K562 (cell line): ENCODE measurements at regions not wholly inside any gene's neighbourhood (a gene's known extent, or its start where the extent isn't known, plus 50 kb on each side); places are given as distances from the start of the nearest gene placed in this dataset.

Source experiments
- ATAC-seq: fragments of 200-7000 bp; cut with Tn5 transposase; 3 replicates; pipeline ENCODE4 v1.9.1; 2020; ENCODE audit warnings: moderate library complexity
- BruUV-seq: library from RNA; stranded (reverse); fragments of 400-500 nt; replicated peaks from 2 replicates; lab custom pipeline; 2021; lab: Mats Ljungman, UMichigan
- CTCF ChIA-PET: fragments of 300-600 bp; formaldehyde crosslinking; extraction: SDS; loops from one replicate; lab custom pipeline; 2021; ENCODE audit warnings: low intra/inter-chr PET ratio; lab: Yijun Ruan, JAX
- POLR2A ChIA-PET: fragments of 300-600, 350-650 bp; sonication (Branson Sonifier 250); formaldehyde crosslinking; extraction: SDS; loops from one replicate; lab custom pipeline; 2021; ENCODE audit warnings: antibody characterized with exemption, inconsistent platforms; lab: Yijun Ruan, JAX
- DNase-seq, 4 experiments: peaks; one replicate each; pipeline versions ENCODE4 v3.0.0 to v3.0.0-alpha.2; 2011 to 2018; ENCODE audit warnings: low spot score in 3 of 4, mixed read lengths in 3 of 4; ENCODE audit errors: extremely low read depth in 1 of 4
- FAIRE-seq: peaks from 2 replicates; lab custom pipeline; 2011; peaks lifted over from hg19 to GRCh38; lab: Jason Lieb, UNC
- H2AFZ ChIP-seq: 2 replicates; pipeline ENCODE4 v1.6.0; 2011; ENCODE audit warnings: low read depth, low read length, control low read depth, inconsistent platforms
- H3K27ac ChIP-seq: fragments of 200-600 bp; 3 replicates; pipeline ENCODE4 v1.8.0; 2011; ENCODE audit warnings: low read depth, mild to moderate bottlenecking, control low read depth, inconsistent platforms, low read length, moderate library complexity, mixed read lengths; ENCODE audit errors: extremely low read depth
- H3K27me3 ChIP-seq, 2 experiments: fragments of 300-600 bp in 1 of 2; 2 replicates in 1 of 2; 3 replicates in 1 of 2; pipeline versions ENCODE4 v1.6.0 to v1.8.0; 2011; ENCODE audit warnings: inconsistent platforms in 2 of 2, low read length in 2 of 2, mild to moderate bottlenecking in 1 of 2, mixed read lengths in 1 of 2, moderate library complexity in 1 of 2; ENCODE audit not compliant: control insufficient read depth in 2 of 2, insufficient read depth in 2 of 2
- H3K36me3 ChIP-seq: fragments of 300-600 bp; 3 replicates; pipeline ENCODE4 v1.8.0; 2011; ENCODE audit warnings: mild to moderate bottlenecking, low read length, inconsistent platforms; ENCODE audit not compliant: control insufficient read depth, insufficient read depth
- H3K4me1 ChIP-seq, 2 experiments: fragments of 200-600 bp in 1 of 2; replicated peaks in 1 of 2; 2 replicates in 1 of 2; 3 replicates in 1 of 2; pipeline versions ENCODE4 v1.5.1 to v1.8.0; 2011; ENCODE audit warnings: inconsistent platforms in 2 of 2, low read length in 2 of 2, mild to moderate bottlenecking in 1 of 2, mixed read lengths in 1 of 2, moderate library complexity in 1 of 2; ENCODE audit not compliant: control insufficient read depth in 2 of 2, insufficient read depth in 2 of 2
- H3K4me2 ChIP-seq: 2 replicates; pipeline ENCODE4 v1.6.1; 2011; ENCODE audit warnings: low read length, control low read depth, inconsistent platforms, mixed read lengths; ENCODE audit not compliant: insufficient read depth
- H3K4me3 ChIP-seq: fragments of 200-600 bp; sonication (generic), shearing (Covaris generic); 2 replicates; pipeline ENCODE4 v1.5.1; 2016; ENCODE audit warnings: control low read depth, inconsistent platforms
- H3K79me2 ChIP-seq: fragments of 200-600 bp; 3 replicates; pipeline ENCODE4 v1.8.0; 2011; ENCODE audit warnings: low read length, inconsistent platforms; ENCODE audit not compliant: control insufficient read depth, insufficient read depth
- H3K9ac ChIP-seq, 2 experiments: 2 replicates each; pipeline versions ENCODE4 v1.6.0 to v1.6.1; 2011; ENCODE audit warnings: low read depth in 2 of 2, low read length in 2 of 2, control low read depth in 1 of 2, inconsistent platforms in 1 of 2, mild to moderate bottlenecking in 1 of 2, mixed read lengths in 1 of 2; ENCODE audit not compliant: insufficient read depth in 1 of 2
- H3K9me1 ChIP-seq: one replicate; pipeline ENCODE4 v1.6.0; 2011; ENCODE audit warnings: inconsistent platforms, mild to moderate bottlenecking, low read length, moderate library complexity; ENCODE audit not compliant: control insufficient read depth, insufficient read depth
- H3K9me3 ChIP-seq: replicated peaks from 2 replicates; pipeline ENCODE4 v1.5.1; 2011; ENCODE audit warnings: low read depth, low read length, inconsistent platforms; ENCODE audit not compliant: control insufficient read depth, insufficient read depth
- H4K20me1 ChIP-seq: replicated peaks from 2 replicates; pipeline ENCODE4 v1.6.1; 2011; ENCODE audit warnings: low read length, inconsistent platforms, mixed read lengths; ENCODE audit not compliant: control insufficient read depth, insufficient read depth
- ARHGAP35 ChIP-seq: fragments of 450-650 bp; IDR thresholded peaks from 2 replicates; pipeline ENCODE4 v1.6.1; 2018; ENCODE audit not compliant: partially characterized antibody
- ATF6 ChIP-seq: sonication (generic); formaldehyde crosslinking; IDR thresholded peaks from 2 replicates; pipeline ENCODE4 v1.4.0; 2020; ENCODE audit warnings: mild to moderate bottlenecking, missing genetic modification reagents
- CREB3L1 ChIP-seq: fragments of 450-650 bp; IDR thresholded peaks from 2 replicates; pipeline ENCODE4 v1.6.1; 2014; ENCODE audit warnings: low read depth, mild to moderate bottlenecking, moderate library complexity, borderline replicate concordance
- CREB5 ChIP-seq: fragments of 250-450 bp; sonication (Bioruptor Pico); IDR thresholded peaks from 2 replicates; pipeline ENCODE4 v1.5.0; 2020; ENCODE audit warnings: mild to moderate bottlenecking
- DDX20 ChIP-seq: fragments of 450-650 bp; IDR thresholded peaks from 2 replicates; pipeline ENCODE4 v1.6.1; 2016; ENCODE audit warnings: missing genetic modification characterization, low read depth, mild to moderate bottlenecking, missing compliant biosample characterization, moderate library complexity
- EGR1 ChIP-seq: fragments of 450-650 bp; conservative IDR thresholded peaks from 2 replicates; pipeline ENCODE4 v1.6.1; 2017; ENCODE audit warnings: mild to moderate bottlenecking
- MEF2A ChIP-seq: IDR thresholded peaks from 2 replicates; pipeline ENCODE4 v1.6.1; 2011; ENCODE audit warnings: low read depth, mild to moderate bottlenecking, low read length, moderate library complexity; ENCODE audit not compliant: control insufficient read depth
- MYBL2 ChIP-seq, 2 experiments: fragments of 450-650 bp in 1 of 2; sonication (generic) in 1 of 2; formaldehyde crosslinking in 1 of 2; IDR thresholded peaks; 2 replicates each; pipeline versions ENCODE4 v1.6.1 to v1.8.1; 2017 to 2022; ENCODE audit warnings: borderline replicate concordance in 1 of 2, inconsistent platforms in 1 of 2, low read depth in 1 of 2, mild to moderate bottlenecking in 1 of 2, missing genetic modification reagents in 1 of 2, moderate library complexity in 1 of 2
- NCOA2 ChIP-seq, 2 experiments: fragments of 450-650 bp; IDR thresholded peaks; 2 replicates each; pipeline ENCODE4 v1.6.1; 2018; ENCODE audit warnings: mild to moderate bottlenecking in 2 of 2, moderate library complexity in 1 of 2; ENCODE audit not compliant: partially characterized antibody in 2 of 2
- PREB ChIP-seq: sonication (generic); formaldehyde crosslinking; IDR thresholded peaks from 2 replicates; pipeline ENCODE4 v1.8.1; 2023; ENCODE audit warnings: mild to moderate bottlenecking, missing genetic modification reagents
- PRPF4 ChIP-seq: fragments of 200-400 bp; formaldehyde crosslinking; IDR thresholded peaks from one replicate; pipeline ENCODE4 v1.6.1; 2017; ENCODE audit warnings: low read length, low read depth, mild to moderate bottlenecking; ENCODE audit not compliant: insufficient read depth, poor library complexity, severe bottlenecking
- TCF15 ChIP-seq: fragments of 250-450 bp; sonication (Bioruptor Pico); IDR thresholded peaks from 2 replicates; pipeline ENCODE4 v1.8.0; 2022; ENCODE audit warnings: moderate library complexity, mild to moderate bottlenecking, inconsistent platforms
- ZNF133 ChIP-seq: fragments of 250-450 bp; sonication (Bioruptor Pico); IDR thresholded peaks from 2 replicates; pipeline ENCODE4 v1.4.0; 2020; ENCODE audit warnings: mild to moderate bottlenecking
- ZNF512 ChIP-seq: IDR thresholded peaks from 2 replicates; pipeline ENCODE4 v1.6.1; 2016; ENCODE audit warnings: missing genetic modification characterization, missing compliant biosample characterization
- WGBS: fragments of 100-300 bp; shearing (Covaris generic); methylation state at CpG from one replicate; pipeline ENCODE4 v1.1.6; 2016; ENCODE audit warnings: low coverage, mixed read lengths; ENCODE audit not compliant: insufficient coverage; ENCODE audit errors: missing lambda C conversion rate; 5-methylcytosine and 5-hydroxymethylcytosine counted together
- in situ Hi-C: fragments of 300-500 bp; cut with MboI; formaldehyde crosslinking; loops from 4 replicates; pipeline ENCODE4 v1.15.0; 2018; ENCODE audit warnings: inconsistent platforms, mixed read lengths
- intact Hi-C: fragments of 100-400 bp; cut with micrococcal nuclease; formaldehyde crosslinking; loops from 2 replicates; pipeline ENCODE4 v1.14.2; 2022

- intact Hi-C loops (no loop called here), in situ Hi-C loops (no loop called here)
- H3K9me3 ChIP-seq = no peaks in the 10 kb centered on the region; the same call in none of the 2 replicates
- FAIRE-seq (no peak), DNase-seq (no peak), ATAC-seq (no peak)
- no peak overlapping the region for H3K9ac ChIP-seq
- POLR2A ChIA-PET = no interaction called here
- H3K27ac ChIP-seq = no peak overlapping the region
- no peaks in the 10 kb centered on the region for H3K4me1 ChIP-seq
- BruUV-seq = no TSS peak
- H3K4me3 ChIP-seq = no peak overlapping the region
- no peaks in the 10 kb centered on the region for H3K27me3 ChIP-seq
- H4K20me1 ChIP-seq = no peaks in the 10 kb centered on the region
- no peak overlapping the region for H2AFZ ChIP-seq
- CTCF ChIA-PET = no interaction called here
- no peaks in the 10 kb centered on the region for H3K9me1 ChIP-seq
- WGBS = 0% methylated on average over 3 of the region's 3 CpGs
- H3K79me2 ChIP-seq = no peaks in the 10 kb centered on the region
- no peak overlapping the region for H3K4me2 ChIP-seq
- H3K36me3 ChIP-seq = no peaks in the 10 kb centered on the region
- no peak for TF ChIP-seq ARHGAP35
- no peak for TF ChIP-seq DDX20 (tag)
- TF ChIP-seq NCOA2 (IDR thresholded peaks at IDR 0.05; ENCODE audit: partially characterized antibody in 2 of 2) = no peak
- TF ChIP-seq PREB (CRISPR knock-in tag) = no peak
- no peak for TF ChIP-seq ATF6 (CRISPR knock-in tag)
- TF ChIP-seq ZNF512 (tag) = no peak
- no peak for TF ChIP-seq EGR1
- no peak for TF ChIP-seq CREB5 (CRISPR knock-in tag)
- no peak for TF ChIP-seq MYBL2 (IDR thresholded peaks at IDR 0.05; ENCODE audit: low read depth)
- no peak for TF ChIP-seq MYBL2 (CRISPR knock-in tag; IDR thresholded peaks at IDR 0.05; ENCODE audit: borderline replicate concordance)
- TF ChIP-seq MEF2A = no peak
- no peak for TF ChIP-seq ZNF133 (CRISPR knock-in tag)
- TF ChIP-seq CREB3L1 = no peak
- no peak for TF ChIP-seq TCF15 (CRISPR knock-in tag)
- no peak for TF ChIP-seq PRPF4
Observed at GRCh38 chr7:19470031-19470430, 238.8 kb downstream of the POLR1F start.
